Fibroblast of lung (primary cell): ENCODE measurements at regions not wholly inside any gene's neighbourhood (a gene's known extent, or its start where the extent isn't known, plus 50 kb on each side); places are given as distances from the start of the nearest gene placed in this dataset.
A peak's percentile ranks its signal among the peaks of the same experiment; 100 is the strongest.

Experiments used
- DNase-seq, 2 donors: peaks; one replicate each; pipeline versions ENCODE4 v3.0.0 to v3.0.0-alpha.2; 2010; ENCODE audit warnings: low read depth in 2 of 2
- H2AFZ ChIP-seq: 2 replicates; pipeline ENCODE4 v1.5.1; 2012; ENCODE audit warnings: low read length, control low read depth, inconsistent platforms
- H3K27ac ChIP-seq: 2 replicates; pipeline ENCODE4 v1.5.1; 2011; ENCODE audit warnings: low read length, control low read depth; ENCODE audit not compliant: insufficient read depth
- H3K27me3 ChIP-seq: 2 replicates; pipeline ENCODE4 v1.5.1; 2011; ENCODE audit warnings: mild to moderate bottlenecking, low read length; ENCODE audit not compliant: control insufficient read depth, insufficient read depth
- H3K36me3 ChIP-seq: 2 replicates; pipeline ENCODE4 v1.5.1; 2011; ENCODE audit warnings: low read length; ENCODE audit not compliant: control insufficient read depth, insufficient read depth
- H3K4me1 ChIP-seq: 2 replicates; pipeline ENCODE4 v1.5.1; 2011; ENCODE audit warnings: low read length; ENCODE audit not compliant: control insufficient read depth, insufficient read depth; ENCODE audit errors: extremely low read depth
- H3K4me2 ChIP-seq: 2 replicates; pipeline ENCODE4 v1.5.1; 2011; ENCODE audit warnings: low read length, control low read depth; ENCODE audit not compliant: insufficient read depth; ENCODE audit errors: extremely low read depth
- H3K4me3 ChIP-seq, 4 experiments: fragments of 200-600 bp in 1 of 4; sonication (generic) in 1 of 4; replicated peaks in 1 of 4; 2 replicates each; pipeline ENCODE4 v1.5.1; 2011 to 2016; ENCODE audit warnings: low read length in 4 of 4, low read depth in 3 of 4, mild to moderate bottlenecking in 3 of 4, control low read depth in 2 of 4, inconsistent platforms in 1 of 4, mixed read lengths in 1 of 4; ENCODE audit not compliant: insufficient read depth in 1 of 4; ENCODE audit errors: control extremely low read depth in 1 of 4
- H3K79me2 ChIP-seq: 2 replicates; pipeline ENCODE4 v1.5.1; 2012; ENCODE audit warnings: mild to moderate bottlenecking, low read length, inconsistent platforms; ENCODE audit not compliant: control insufficient read depth, insufficient read depth
- H3K9ac ChIP-seq: 2 replicates; pipeline ENCODE4 v1.5.1; 2011; ENCODE audit warnings: mild to moderate bottlenecking, low read length, control low read depth; ENCODE audit not compliant: insufficient read depth
- H3K9me3 ChIP-seq: 2 replicates; pipeline ENCODE4 v1.5.1; 2012; ENCODE audit warnings: low read depth, low read length; ENCODE audit not compliant: control insufficient read depth, insufficient read depth
- H4K20me1 ChIP-seq: 2 replicates; pipeline ENCODE4 v1.5.1; 2011; ENCODE audit warnings: low read length; ENCODE audit not compliant: control insufficient read depth, insufficient read depth; ENCODE audit errors: extremely low read depth
- CTCF ChIP-seq, 2 donors: IDR thresholded peaks in 1 of 2; conservative IDR thresholded peaks in 1 of 2; 1 replicate in 1 of 2; 2 replicates in 1 of 2; pipeline ENCODE4 v1.5.1; 2011 to 2012; ENCODE audit warnings: low read length in 2 of 2, control low read depth in 1 of 2, inconsistent platforms in 1 of 2, low read depth in 1 of 2, mild to moderate bottlenecking in 1 of 2
- EZH2 ChIP-seq: IDR thresholded peaks from 2 replicates; pipeline ENCODE4 v1.5.1; 2012; ENCODE audit warnings: low read length, control low read depth, mild to moderate bottlenecking; ENCODE audit errors: missing control alignments

- H3K9me3 ChIP-seq = no peaks in the 10 kb centered on the region
- no peak overlapping the region for H3K9ac ChIP-seq
- H3K4me1 ChIP-seq = peaks cover 15% of the 10 kb centered on the region
These were observed 129.6 kb downstream of the SEC61B start for GRCh38 chr9:99351647-99352046.

GRCh38 chr9:99352826-99353225 lies 130.7 kb downstream of the SEC61B start:
- Histone ChIP-seq H2AFZ (no peak overlapping the region), H3K9me3 (no peaks in the 10 kb centered on the region)

More at GRCh38 chr9:99351647-99352046, 129.6 kb downstream of the SEC61B start:
- TF ChIP-seq EZH2 (no peak), CTCF (conservative IDR thresholded peaks at IDR 0.05 in 1 of 2, IDR thresholded peaks at IDR 0.05 in 1 of 2; ENCODE audit: low read depth in 1 of 2, low read length in 2 of 2) (no peak)
- H3K4me2 ChIP-seq = no peak overlapping the region
- DNase-seq = no peak
- H3K79me2 ChIP-seq = no peaks in the 10 kb centered on the region
- no peaks in the 10 kb centered on the region for H3K36me3 ChIP-seq
- H4K20me1 ChIP-seq = no peaks in the 10 kb centered on the region
- H3K27me3 ChIP-seq = no peaks in the 10 kb centered on the region
- H3K4me3 ChIP-seq = no peak overlapping the region
- no peak overlapping the region for H3K27ac ChIP-seq
- no peak overlapping the region for H2AFZ ChIP-seq

GRCh38 chr9:99353408-99353807 lies 131.3 kb downstream of the SEC61B start:
- Histone ChIP-seq H3K79me2 (no peaks in the 10 kb centered on the region), H3K4me3 (no peak overlapping the region), H3K27me3 (no peaks in the 10 kb centered on the region), H4K20me1 (no peaks in the 10 kb centered on the region), H3K27ac (peak overlapping the region; percentile 60), H3K9ac (peak overlapping the region; percentile 1), H3K4me2 (peak overlapping the region; percentile 54), H2AFZ (no peak overlapping the region), H3K36me3 (no peaks in the 10 kb centered on the region), H3K9me3 (no peaks in the 10 kb centered on the region), H3K4me1 (peaks cover 19% of the 10 kb centered on the region)
- no peak for TF ChIP-seq EZH2
- no peak for TF ChIP-seq CTCF (conservative IDR thresholded peaks at IDR 0.05 in 1 of 2, IDR thresholded peaks at IDR 0.05 in 1 of 2; ENCODE audit: low read depth in 1 of 2, low read length in 2 of 2)
- DNase-seq = peak; percentile 83 to 99

More at GRCh38 chr9:99352826-99353225, 130.7 kb downstream of the SEC61B start:
- Histone ChIP-seq H3K27me3 (no peaks in the 10 kb centered on the region), H3K9ac (peak overlapping the region; percentile 1), H3K36me3 (no peaks in the 10 kb centered on the region), H4K20me1 (no peaks in the 10 kb centered on the region), H3K4me2 (peak overlapping the region; percentile 44), H3K27ac (peak overlapping the region; percentile 60), H3K79me2 (no peaks in the 10 kb centered on the region), H3K4me3 (no peak overlapping the region), H3K4me1 (peaks cover 19% of the 10 kb centered on the region)
- DNase-seq = peak in 1 of 2 donors; percentile 90
- TF ChIP-seq CTCF (conservative IDR thresholded peaks at IDR 0.05 in 1 of 2, IDR thresholded peaks at IDR 0.05 in 1 of 2; ENCODE audit: low read depth in 1 of 2, low read length in 2 of 2) (peak in 1 of 2 donors; percentile 10), EZH2 (no peak)
